GM19397 (cell line): ENCODE measurements at regions not wholly inside any gene's neighbourhood (a gene's known extent, or its start where the extent isn't known, plus 50 kb on each side); places are given as distances from the start of the nearest gene placed in this dataset.
A peak's percentile ranks its signal among the peaks of the same experiment; 100 is the strongest.
"Not testable (repeated sequence)": the region's sequence is repeated elsewhere in the genome, so short reads cannot be mapped to it uniquely, and the experiment has no call there.

Source experiments
- ATAC-seq: cut with Tn5 transposase; IDR thresholded peaks from one replicate; pipeline ENCODE4 v1.9.1; 2021; ENCODE audit warnings: mild to moderate bottlenecking, moderate library complexity; ENCODE audit not compliant: unreplicated experiment

DNA sequence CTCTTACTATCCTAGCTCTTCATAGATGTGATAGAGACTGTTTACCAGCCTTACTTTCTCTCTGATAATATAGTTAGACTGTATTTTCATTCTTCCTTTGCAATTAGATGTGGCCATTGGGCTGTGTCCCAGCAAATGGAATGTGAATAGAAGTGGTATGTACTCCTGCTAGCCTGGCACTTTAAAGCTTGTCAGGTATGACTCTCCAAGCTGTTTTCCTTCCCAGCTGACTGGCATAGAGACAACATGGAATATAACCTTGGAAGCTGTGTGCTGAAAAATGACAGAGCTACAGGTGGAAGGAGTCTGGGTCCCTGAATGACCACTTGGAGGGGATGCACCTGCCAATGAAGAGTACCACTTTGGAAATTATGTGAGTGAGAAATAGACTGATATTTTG, 116.2 kb downstream of the DIRAS2 start:
- no peak for ATAC-seq

DNA sequence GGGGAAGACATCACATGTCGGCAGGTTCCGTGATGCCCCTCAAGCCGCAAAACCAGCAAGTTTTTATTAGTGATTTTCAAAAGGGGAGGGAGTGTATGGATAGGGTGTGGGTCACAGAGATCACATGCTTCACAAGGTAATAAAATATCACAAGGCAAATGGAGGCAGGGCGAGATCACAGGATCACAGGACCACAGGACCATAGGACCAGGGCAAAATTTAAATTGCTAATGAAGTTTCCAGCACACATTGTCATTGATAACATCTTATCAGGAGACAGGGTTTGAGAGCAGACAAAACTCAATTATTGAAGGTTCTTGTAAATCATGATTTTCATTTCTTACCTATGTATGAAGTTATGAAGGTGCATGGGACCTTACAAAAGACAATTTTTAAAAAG, 106.5 kb downstream of the DIRAS2 start:
- not testable (repeated sequence) for ATAC-seq

DNA sequence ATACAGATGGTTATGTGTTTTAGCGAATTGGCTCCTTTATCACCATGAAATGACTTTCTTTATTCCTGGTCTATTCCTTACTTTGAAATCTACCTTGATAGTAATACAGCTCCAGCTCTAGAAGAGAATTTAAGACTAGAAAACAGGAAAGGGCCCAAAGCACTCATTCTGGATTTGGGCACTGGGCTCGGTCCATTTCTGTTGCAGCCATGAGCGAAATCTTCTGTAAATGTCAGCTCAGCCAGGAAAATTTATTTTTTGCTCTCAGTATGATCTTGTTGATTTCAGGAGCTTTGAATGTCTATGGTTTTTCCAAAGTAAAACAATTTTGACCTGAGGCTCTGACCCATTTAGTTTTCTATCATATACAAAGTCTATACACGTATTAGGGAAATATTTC, 104.1 kb downstream of the DIRAS2 start:
- no peak for ATAC-seq

DNA sequence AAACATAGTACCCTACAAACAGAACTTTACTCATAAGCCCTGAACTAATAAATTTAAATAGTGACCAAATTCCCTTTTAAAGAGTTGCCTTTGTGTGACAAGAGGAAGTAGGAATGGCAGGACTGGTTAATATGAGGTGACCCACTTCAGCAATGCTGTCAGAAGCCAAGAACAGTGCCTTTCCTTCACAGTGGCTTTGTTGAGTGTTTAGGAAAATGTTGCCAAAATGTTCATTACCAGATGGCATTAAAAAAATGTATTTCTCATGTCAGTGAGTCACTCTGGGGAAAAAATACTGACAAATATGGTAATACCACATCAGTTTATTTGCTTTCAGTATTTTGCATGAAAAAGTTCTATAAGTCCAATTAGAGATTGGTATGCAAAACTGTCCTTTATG, 103.3 kb downstream of the DIRAS2 start:
- ATAC-seq, result no peak

DNA sequence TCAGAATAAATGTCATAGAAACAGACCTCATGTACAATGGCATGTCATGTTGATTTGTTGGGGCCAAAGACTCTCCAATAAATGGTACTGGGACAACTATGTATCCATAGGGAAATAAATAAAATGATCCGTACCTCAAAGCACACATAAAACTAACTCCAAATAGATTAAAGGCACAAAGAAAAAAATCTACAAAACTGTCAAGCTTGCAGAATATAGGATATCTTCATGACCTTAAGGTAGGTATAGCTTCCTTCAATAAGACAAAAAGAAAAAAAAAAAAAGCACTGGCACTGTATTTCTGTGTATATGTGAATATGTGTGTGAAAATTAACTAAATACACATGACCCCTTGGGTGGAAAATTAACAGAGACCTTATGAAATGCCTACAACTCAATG, 101.9 kb downstream of the DIRAS2 start:
- ATAC-seq, result no peak

DNA sequence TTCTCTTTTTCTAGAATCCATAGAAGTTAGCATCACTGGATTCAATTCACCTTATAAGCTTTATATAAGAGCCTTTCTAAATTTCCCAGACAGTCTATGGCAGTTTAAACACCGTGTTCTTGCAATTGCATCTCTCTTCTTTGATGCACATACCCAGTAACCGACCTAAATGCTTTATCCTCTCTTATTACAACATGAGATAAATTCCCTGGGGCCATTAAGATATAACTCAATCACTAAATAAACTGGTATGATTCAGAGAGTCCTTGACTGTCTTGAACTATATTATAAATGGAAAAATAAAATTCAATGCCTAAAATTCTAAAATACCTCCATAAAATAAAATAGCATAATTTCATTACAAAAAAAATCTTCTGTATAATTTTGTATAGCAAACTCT, 98.1 kb downstream of the DIRAS2 start:
- ATAC-seq, result no peak

DNA sequence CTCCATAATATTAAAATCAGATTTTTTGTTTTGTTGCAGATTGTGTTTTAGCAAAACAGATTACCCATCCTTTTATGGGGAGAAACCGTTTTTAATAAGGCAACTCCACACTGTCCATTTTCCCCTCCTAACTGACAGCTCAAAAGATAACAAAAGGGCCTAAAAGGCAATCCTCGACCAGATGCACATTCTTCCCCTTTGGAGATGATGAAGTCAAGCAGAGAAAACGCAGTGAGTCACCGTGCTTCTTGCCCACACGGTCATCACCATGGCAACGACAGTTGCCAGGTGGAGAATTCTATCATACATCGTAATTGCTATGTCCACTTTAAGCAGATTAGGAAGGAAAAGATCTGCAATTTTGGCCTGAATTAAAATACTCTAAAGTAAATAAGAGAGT, 96.4 kb downstream of the DIRAS2 start:
- no peak for ATAC-seq

DNA sequence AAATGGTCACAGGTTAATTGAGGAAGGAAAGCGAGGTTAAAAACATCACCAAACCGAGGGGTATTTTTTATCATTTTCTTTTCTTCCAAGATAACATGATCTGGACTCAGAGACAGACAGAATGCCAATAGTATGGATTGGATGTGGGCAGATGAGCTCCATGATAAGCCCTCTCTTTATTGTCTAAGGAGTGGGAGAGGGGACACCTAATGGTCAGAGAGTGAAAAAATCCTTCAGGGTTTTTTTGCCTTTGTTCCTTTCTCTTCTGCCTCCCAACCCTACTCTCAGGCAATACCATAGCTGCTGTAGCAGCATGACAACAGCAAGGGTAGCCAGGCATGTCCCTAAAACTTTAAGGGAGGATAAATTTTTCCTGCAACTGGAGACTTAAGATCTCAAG, 94.7 kb downstream of the DIRAS2 start:
- ATAC-seq, result no peak

DNA sequence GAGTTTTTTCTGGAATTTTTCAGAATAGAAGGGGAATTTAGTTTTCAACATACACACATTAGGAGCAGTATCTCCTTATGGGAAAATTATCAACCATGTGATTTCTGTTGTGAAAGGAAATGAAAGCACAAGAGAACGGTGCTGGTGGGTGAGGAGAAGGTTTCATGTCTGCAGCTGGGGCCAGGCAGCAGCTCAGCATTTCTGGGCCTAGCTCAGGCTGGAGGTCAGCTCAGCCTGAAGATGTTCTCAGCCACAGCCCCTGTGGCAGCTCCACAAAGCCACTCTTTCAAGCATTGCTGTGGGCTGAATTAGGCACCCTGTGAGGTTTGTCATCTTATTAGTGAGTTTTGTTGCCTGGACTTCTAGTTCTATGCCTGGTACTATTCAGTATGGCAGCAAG, 90.3 kb downstream of the DIRAS2 start:
- peak; percentile 86 for ATAC-seq

DNA sequence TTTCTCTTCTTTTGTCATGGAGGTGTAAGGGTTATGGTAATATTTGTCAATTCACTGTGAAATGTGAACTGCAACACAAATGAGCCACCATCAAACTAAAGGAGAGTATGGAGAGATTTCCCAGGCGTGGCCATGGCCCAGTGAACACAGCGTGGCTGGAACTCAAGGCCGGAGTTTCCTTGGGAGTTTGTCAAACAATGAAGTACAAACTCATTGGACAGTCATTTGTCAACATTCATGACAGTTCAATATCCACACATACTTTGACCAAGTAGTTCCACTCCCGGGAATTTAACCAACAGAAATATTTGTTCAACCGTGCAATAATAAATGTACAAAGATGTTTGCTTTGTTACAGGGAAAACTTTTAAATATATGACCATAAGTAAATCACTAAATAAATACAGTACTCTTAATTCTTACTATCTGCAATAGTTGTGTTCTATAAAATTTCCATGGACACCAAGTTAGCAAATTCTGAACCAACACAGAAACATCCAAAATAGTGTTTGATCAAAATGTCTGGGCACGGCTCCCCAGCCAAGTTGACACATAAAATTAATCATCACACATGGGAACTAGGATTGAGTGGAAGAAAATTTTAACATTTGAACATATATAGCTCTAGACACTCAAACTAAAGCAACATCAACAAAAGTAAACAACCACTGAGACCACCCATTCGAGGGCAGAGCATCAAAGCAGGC, 87.1 kb downstream of the DIRAS2 start:
- ATAC-seq, result no peak

DNA sequence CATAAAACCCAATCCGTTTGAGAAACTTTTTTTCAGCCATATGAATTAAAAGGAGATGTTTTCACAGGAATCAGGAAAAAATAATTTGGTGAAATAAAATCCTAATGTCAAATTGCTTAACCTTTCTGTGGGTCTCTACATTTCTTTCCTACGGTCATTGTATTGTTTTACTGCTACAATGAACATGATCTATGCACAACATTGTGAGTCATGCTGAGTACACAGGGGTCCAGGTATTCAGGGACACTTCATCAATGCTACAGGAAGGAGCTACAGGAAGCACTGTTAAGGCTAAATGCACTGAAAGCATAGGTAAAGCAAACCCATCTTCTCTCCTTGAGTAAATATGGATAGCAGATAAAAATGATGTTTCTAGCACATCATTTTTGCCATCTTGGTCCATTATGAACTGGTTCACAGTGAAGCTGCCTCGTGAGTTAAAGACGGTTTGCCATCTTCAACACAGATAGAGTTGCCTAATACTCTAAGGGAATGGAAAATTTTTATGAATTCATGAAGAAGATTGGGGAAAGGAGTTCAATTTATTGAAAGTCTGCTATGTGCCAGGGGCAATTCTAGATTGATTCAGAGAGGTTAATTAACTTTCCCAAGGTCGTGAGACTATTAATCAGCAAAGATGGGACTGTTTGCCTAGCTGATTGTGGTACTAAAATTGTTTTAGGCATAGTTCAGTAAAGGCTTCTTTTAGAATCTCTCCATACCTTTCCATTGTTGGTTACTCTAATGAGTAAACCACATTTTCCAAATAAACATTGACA, 85.5 kb downstream of the DIRAS2 start:
- no peak for ATAC-seq

DNA sequence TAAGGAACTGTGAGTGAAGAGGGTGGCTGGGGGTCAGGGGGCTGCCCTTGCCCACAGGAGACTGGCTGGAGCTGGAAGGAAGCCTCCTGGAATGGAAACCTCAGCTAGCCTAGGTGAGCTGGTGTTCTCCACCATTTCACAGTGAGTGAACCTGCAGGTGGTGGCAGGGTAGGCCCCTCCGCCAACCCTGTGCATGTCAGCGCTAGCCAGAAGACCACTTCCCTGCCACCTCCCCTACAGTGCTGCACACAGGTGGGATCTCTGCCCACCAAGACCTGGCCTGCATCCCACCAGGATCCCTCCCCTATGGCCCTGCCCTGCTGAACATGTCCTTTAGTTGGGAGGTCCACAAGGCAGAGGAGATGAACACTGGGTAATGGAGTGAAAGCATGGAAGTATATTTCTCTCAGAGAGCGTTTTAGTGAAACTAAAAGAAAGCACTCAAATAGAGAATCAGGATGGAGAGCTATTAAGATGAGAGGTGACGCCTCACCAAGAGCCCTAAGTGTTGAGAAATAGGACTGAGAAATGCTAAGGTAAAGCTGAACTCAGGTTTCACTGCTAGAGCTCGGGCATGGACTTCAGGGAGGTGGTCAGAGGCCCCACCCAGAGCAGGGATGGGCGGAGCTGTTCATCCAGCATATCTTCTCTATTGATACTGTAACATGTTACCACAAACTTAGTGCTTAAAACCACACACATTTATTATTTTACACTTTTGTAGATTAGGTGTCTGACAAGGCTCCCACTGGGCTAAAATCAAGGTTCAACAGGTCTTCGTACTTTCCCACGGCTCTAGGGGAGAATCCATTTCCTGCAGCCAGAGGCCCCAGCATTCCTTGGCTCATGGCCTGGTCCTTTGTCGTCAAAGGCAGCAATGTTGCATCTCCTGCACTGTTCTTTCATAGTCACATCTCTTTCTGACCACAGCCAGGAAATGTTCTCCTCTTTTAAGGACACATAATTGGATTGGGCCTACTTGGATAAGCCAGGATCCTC, 83.2 kb downstream of the DIRAS2 start:
- no peak for ATAC-seq
